ENCODE measurements at regions not wholly inside any gene's neighbourhood (a gene's known extent, or its start where the extent isn't known, plus 50 kb on each side); places are given as distances from the start of the nearest gene placed in this dataset.

GRCh38 chr7:50952120-50952519, 169.4 kb upstream of the GRB10 start:
- ATAC-seq (replicated peaks in 6 of 8): no peak
- in situ Hi-C loops (cut with MboI; ENCODE audit: low pct_unique_long_range_greater_than_20kb in 2 of 9, low sequenced_read_pairs in 9 of 9, unreplicated experiment in 9 of 9): no loop called here
- Histone ChIP-seq H3K4me1 (replicated peaks in 1 of 2) (no peaks in the 10 kb centered on the region), H3K4me3 (no peak overlapping the region), H3K27ac (no peak overlapping the region)
- 14 to 100% (median 86%) methylated on average over 1 of the region's 1 CpG; no CpG with 5 or more reads in 2 of the 10 experiments for WGBS, 10 experiments

DNA sequence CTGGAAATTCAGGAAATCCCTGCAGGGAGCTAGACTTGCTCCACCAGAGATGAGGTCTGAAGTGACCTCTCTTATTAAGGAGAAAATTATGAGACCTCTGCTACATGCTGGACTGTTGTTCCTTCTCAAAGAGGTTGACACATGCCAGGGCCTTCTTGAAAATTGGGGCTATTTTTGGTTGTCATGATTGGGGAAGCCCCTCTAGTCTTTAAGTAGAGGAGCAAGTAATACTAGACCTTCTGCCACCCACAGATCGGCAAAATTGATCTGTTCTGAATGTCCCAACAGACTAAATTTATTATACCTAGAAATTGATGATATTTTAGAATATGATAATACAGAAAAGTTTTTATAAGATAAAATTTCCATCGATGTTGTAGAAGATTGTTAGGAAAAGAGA, 160.8 kb upstream of the GRB10 start:
- no peak for ATAC-seq (replicated peaks in 6 of 8)
- WGBS, 10 experiments: 47 to 100% (median 89%) methylated on average over 1 to 2 of the region's 2 CpGs; no CpG with 5 or more reads in 2 of the 10 experiments
- in situ Hi-C loops (cut with MboI; ENCODE audit: low pct_unique_long_range_greater_than_20kb in 2 of 9, low sequenced_read_pairs in 9 of 9, unreplicated experiment in 9 of 9): no loop called here
- Histone ChIP-seq H3K4me1 (replicated peaks in 1 of 2) (no peaks in the 10 kb centered on the region), H3K27ac (no peak overlapping the region), H3K4me3 (no peak overlapping the region)

DNA sequence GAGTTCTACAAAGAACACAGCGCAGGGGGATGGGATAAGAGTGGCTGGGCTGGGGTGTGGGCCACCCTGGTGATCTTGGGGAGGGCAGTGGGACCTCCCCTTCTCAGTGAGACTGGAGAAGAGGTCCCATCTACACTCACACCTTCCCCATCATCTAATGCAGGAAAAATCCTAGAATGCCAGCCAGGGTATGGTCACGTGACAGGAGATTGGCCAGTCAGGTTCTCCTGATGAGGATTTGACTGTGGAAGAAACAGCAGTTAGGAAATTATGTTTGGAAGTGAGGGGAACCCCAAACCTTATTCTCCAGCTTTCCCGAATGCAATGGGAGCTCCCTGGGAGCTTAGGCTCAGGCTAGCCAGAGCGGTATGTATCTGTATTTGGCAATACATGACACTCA, 158.8 kb upstream of the GRB10 start:
- Histone ChIP-seq H3K4me1 (replicated peaks in 1 of 2) (no peaks in the 10 kb centered on the region), H3K4me3 (no peak overlapping the region), H3K27ac (no peak overlapping the region)
- WGBS, 10 experiments: 50 to 100% (median 74%) methylated on average over 1 to 3 of the region's 4 CpGs; no CpG with 5 or more reads in 2 of the 10 experiments
- in situ Hi-C loops (cut with MboI; ENCODE audit: low pct_unique_long_range_greater_than_20kb in 2 of 9, low sequenced_read_pairs in 9 of 9, unreplicated experiment in 9 of 9): no loop called here
- no peak for ATAC-seq (replicated peaks in 6 of 8)

GRCh38 chr7:50940621-50941020, 157.9 kb upstream of the GRB10 start:
- H3K27ac ChIP-seq: no peak overlapping the region
- no peak overlapping the region for H3K4me3 ChIP-seq
- in situ Hi-C loops (cut with MboI; ENCODE audit: low pct_unique_long_range_greater_than_20kb in 2 of 9, low sequenced_read_pairs in 9 of 9, unreplicated experiment in 9 of 9): no loop called here
- H3K4me1 ChIP-seq (replicated peaks in 1 of 2): no peaks in the 10 kb centered on the region
- WGBS, 10 experiments: 0 to 72% (median 14%) methylated on average over 1 to 5 of the region's 6 CpGs; no CpG with 5 or more reads in 6 of the 10 experiments
- ATAC-seq (replicated peaks in 6 of 8): peak in 3 of 8 experiments; percentile 28 to 51 (median 41)

DNA sequence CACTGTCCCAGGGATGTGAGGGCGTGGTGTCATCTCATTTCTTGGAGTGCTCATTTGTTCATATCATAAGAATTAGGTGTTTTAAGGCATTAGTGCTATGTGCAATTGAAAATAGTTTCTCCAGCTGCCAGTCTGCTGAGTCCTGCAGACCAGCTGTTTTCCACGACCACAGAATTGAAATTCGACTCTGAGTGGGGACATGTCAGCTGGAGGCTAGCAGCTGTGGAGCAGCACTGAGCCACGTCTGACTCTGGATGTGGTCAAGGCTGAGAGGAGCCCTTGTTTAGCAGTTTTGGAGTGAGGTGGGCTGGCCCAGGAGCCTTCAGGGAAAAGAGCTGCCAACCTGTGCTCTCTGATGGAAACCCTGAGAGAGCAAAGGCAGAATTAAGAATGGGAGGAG, 156.3 kb upstream of the GRB10 start:
- 5 to 67% (median 42%) methylated on average over 1 to 4 of the region's 4 CpGs; no CpG with 5 or more reads in 4 of the 10 experiments for WGBS, 10 experiments

GRCh38 chr7:50937727-50938126, 155.0 kb upstream of the GRB10 start:
- ATAC-seq (replicated peaks in 6 of 8): no peak
- Histone ChIP-seq H3K4me3 (no peak overlapping the region), H3K27ac (no peak overlapping the region), H3K4me1 (replicated peaks in 1 of 2) (no peaks in the 10 kb centered on the region)
- in situ Hi-C loops (cut with MboI; ENCODE audit: low pct_unique_long_range_greater_than_20kb in 2 of 9, low sequenced_read_pairs in 9 of 9, unreplicated experiment in 9 of 9): no loop called here
- WGBS, 10 experiments: 33 to 67% (median 52%) methylated on average over 1 to 2 of the region's 2 CpGs; no CpG with 5 or more reads in 6 of the 10 experiments

More for the DNA sequence above, 156.3 kb upstream of the GRB10 start:
- no peak overlapping the region for H3K4me3 ChIP-seq
- no peaks in the 10 kb centered on the region for H3K4me1 ChIP-seq (replicated peaks in 1 of 2)
- H3K27ac ChIP-seq: no peak overlapping the region
- ATAC-seq (replicated peaks in 6 of 8): peak in 2 of 8 experiments; percentile 80 to 87
- in situ Hi-C loops (cut with MboI; ENCODE audit: low pct_unique_long_range_greater_than_20kb in 2 of 9, low sequenced_read_pairs in 9 of 9, unreplicated experiment in 9 of 9): no loop called here

- Histone ChIP-seq H3K4me1 (replicated peaks in 1 of 2) (no peaks in the 10 kb centered on the region), H3K27ac (no peak overlapping the region), H3K4me3 (no peak overlapping the region)
- in situ Hi-C loops (cut with MboI; ENCODE audit: low pct_unique_long_range_greater_than_20kb in 2 of 9, low sequenced_read_pairs in 9 of 9, unreplicated experiment in 9 of 9): no loop called here
- no peak for ATAC-seq (replicated peaks in 6 of 8)
- 0 to 50% (median 39%) methylated on average over 1 of the region's 1 CpG; no CpG with 5 or more reads in 2 of the 10 experiments for WGBS, 10 experiments
Measured at GRCh38 chr7:50926049-50926448, 143.4 kb upstream of the GRB10 start.

DNA sequence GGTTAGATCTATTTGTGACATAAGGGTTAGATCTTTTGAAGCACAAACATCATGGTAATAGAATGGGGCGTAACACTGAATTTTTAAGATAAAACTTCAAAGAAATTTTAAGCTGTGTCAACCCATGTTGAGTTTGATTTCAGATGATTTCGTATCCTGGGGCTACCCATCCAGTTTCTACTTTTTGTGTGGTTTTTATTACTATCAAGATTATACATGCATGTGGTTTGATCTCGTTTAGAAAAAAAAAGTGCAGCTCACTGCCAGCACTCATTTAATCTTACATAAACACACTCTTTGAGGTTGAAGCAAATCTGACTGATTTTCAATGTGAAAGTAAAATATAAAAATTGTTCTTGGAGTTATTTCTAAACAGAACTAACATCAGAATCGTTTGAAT, 140.8 kb upstream of the GRB10 start:
- H3K4me1 ChIP-seq (replicated peaks in 1 of 2): no peaks in the 10 kb centered on the region
- no peak for ATAC-seq (replicated peaks in 6 of 8)
- H3K27ac ChIP-seq: no peak overlapping the region
- H3K4me3 ChIP-seq: no peak overlapping the region
- 16 to 79% (median 40%) methylated on average over 1 to 4 of the region's 4 CpGs; no CpG with 5 or more reads in 1 of the 10 experiments for WGBS, 10 experiments
- in situ Hi-C loops (cut with MboI; ENCODE audit: low pct_unique_long_range_greater_than_20kb in 2 of 9, low sequenced_read_pairs in 9 of 9, unreplicated experiment in 9 of 9): no loop called here

GRCh38 chr7:50921114-50921813, 138.6 kb upstream of the GRB10 start:
- Histone ChIP-seq H3K27ac (no peak overlapping the region), H3K4me3 (no peak overlapping the region), H3K4me1 (replicated peaks in 1 of 2) (no peaks in the 10 kb centered on the region)
- 12 to 100% (median 64%) methylated on average over 1 to 4 of the region's 4 CpGs; no CpG with 5 or more reads in 2 of the 10 experiments for WGBS, 10 experiments
- no peak for ATAC-seq (replicated peaks in 6 of 8)
- in situ Hi-C loops (cut with MboI; ENCODE audit: low pct_unique_long_range_greater_than_20kb in 2 of 9, low sequenced_read_pairs in 9 of 9, unreplicated experiment in 9 of 9): no loop called here

DNA sequence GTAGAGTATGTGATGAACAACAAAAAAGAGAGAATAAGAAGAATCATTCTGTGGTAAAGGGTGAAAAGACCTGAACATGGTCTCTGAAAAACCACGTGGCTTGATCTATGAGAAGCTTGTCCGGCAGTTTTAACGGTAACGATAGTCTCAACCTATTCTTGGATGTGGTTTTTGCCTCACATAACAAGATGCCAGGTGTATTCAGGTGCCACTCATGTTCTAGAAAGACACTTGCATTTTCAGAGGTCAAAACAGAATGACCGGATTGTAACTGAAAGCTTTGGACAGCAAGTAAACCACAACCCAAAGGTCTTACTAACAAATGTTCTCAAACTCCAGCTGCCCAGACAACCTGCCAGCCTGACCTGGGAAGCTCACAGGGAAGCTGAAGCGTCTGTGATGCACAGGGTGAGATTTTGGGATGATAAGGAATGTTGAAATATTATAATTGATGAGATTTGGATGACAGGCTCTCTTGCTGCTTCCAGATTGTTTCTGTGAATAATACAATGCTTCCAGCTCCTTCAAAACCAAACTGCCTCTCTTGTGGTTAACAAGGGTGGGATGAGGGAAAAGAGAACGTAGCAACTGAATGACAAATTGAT, 137.4 kb upstream of the GRB10 start:
- no peak for ATAC-seq (replicated peaks in 6 of 8)
- H3K4me1 ChIP-seq (replicated peaks in 1 of 2): no peaks in the 10 kb centered on the region

GRCh38 chr7:50915621-50916020, 132.9 kb upstream of the GRB10 start:
- ATAC-seq (replicated peaks in 6 of 8): no peak
- in situ Hi-C loops (cut with MboI; ENCODE audit: low pct_unique_long_range_greater_than_20kb in 2 of 9, low sequenced_read_pairs in 9 of 9, unreplicated experiment in 9 of 9): no loop called here
- no peak overlapping the region for H3K4me3 ChIP-seq
- no peak overlapping the region for H3K27ac ChIP-seq
- 36 to 93% (median 79%) methylated on average over 2 to 5 of the region's 5 CpGs; no CpG with 5 or more reads in 4 of the 10 experiments for WGBS, 10 experiments
- H3K4me1 ChIP-seq (replicated peaks in 1 of 2): no peaks in the 10 kb centered on the region

More for the DNA sequence above, 137.4 kb upstream of the GRB10 start:
- Histone ChIP-seq H3K27ac (no peak overlapping the region), H3K4me3 (no peak overlapping the region)
- WGBS, 10 experiments: 45 to 100% (median 74%) methylated on average over 1 to 6 of the region's 7 CpGs
- in situ Hi-C loops (cut with MboI; ENCODE audit: low pct_unique_long_range_greater_than_20kb in 2 of 9, low sequenced_read_pairs in 9 of 9, unreplicated experiment in 9 of 9): no loop called here

DNA sequence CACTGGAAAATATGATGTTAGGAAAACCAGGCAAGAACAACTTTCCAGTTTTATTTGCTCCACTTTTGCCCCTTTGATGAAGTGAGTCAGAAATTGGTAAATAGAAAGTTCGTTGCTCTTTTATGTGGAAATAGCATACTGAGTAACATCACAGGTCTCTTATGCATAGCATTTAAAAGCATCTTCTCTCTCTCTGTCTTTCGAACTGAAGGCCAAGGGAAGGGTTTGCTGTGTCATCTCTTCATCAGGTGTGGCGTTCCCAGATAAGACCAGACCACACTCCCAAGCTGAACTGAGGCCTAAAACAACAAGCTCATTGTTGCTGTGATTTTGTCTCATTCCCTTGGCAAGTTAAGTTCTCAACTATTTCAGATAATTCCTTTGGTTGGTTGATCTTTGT, 131.8 kb upstream of the GRB10 start:
- 10 to 77% (median 61%) methylated on average over 2 to 3 of the region's 3 CpGs; no CpG with 5 or more reads in 2 of the 10 experiments for WGBS, 10 experiments
- Histone ChIP-seq H3K4me3 (no peak overlapping the region), H3K4me1 (replicated peaks in 1 of 2) (no peaks in the 10 kb centered on the region), H3K27ac (no peak overlapping the region)
- no peak for ATAC-seq (replicated peaks in 6 of 8)
- in situ Hi-C loops (cut with MboI; ENCODE audit: low pct_unique_long_range_greater_than_20kb in 2 of 9, low sequenced_read_pairs in 9 of 9, unreplicated experiment in 9 of 9): no loop called here

- in situ Hi-C loops (cut with MboI; ENCODE audit: low pct_unique_long_range_greater_than_20kb in 2 of 9, low sequenced_read_pairs in 9 of 9, unreplicated experiment in 9 of 9): no loop called here
- 0 to 83% (median 47%) methylated on average over 1 to 2 of the region's 2 CpGs for WGBS, 10 experiments
- Histone ChIP-seq H3K4me1 (replicated peaks in 1 of 2) (no peaks in the 10 kb centered on the region), H3K4me3 (no peak overlapping the region), H3K27ac (no peak overlapping the region)
- ATAC-seq (replicated peaks in 6 of 8): peak in 2 of 8 experiments; percentile 68 to 78
Measured at GRCh38 chr7:50908628-50909290, 126.1 kb upstream of the GRB10 start.

All from motor neuron (in vitro differentiated cells).